Cardiac muscle cell (in vitro differentiated cells and primary cell): ENCODE measurements at regions not wholly inside any gene's neighbourhood (a gene's known extent, or its start where the extent isn't known, plus 50 kb on each side); places are given as distances from the start of the nearest gene placed in this dataset.
A peak's percentile ranks its signal among the peaks of the same experiment; 100 is the strongest.
"Not testable (repeated sequence)": the region's sequence is repeated elsewhere in the genome, so short reads cannot be mapped to it uniquely, and the experiment has no call there.

Experiments used
- DNase-seq, 2 donors: peaks; one replicate each; pipeline versions ENCODE4 v3.0.0 to v3.0.0-alpha.2; 2010 to 2017; ENCODE audit warnings: low read depth in 1 of 2, low spot score in 1 of 2
- H3K27ac ChIP-seq: fragments of 200-600 bp; sonication (generic); 2 replicates; pipeline ENCODE4 v1.5.1; 2016
- H3K27me3 ChIP-seq: fragments of 200-600 bp; sonication (generic); 2 replicates; pipeline ENCODE4 v1.6.0; 2016; ENCODE audit warnings: control low read depth
- H3K36me3 ChIP-seq: fragments of 200-600 bp; sonication (generic); 2 replicates; pipeline ENCODE4 v1.5.1; 2016; ENCODE audit warnings: control low read depth
- H3K4me1 ChIP-seq: fragments of 200-600 bp; sonication (generic); 2 replicates; pipeline ENCODE4 v1.8.1; 2017; ENCODE audit warnings: low read depth, mild to moderate bottlenecking, mixed run types
- H3K4me3 ChIP-seq: fragments of 200-600 bp; sonication (generic); 2 replicates; pipeline ENCODE4 v1.5.1; 2016; ENCODE audit warnings: mild to moderate bottlenecking
- H3K9me3 ChIP-seq: fragments of 200-600 bp; sonication (generic); 2 replicates; pipeline ENCODE4 v1.5.1; 2017; ENCODE audit warnings: low read depth, mild to moderate bottlenecking, control low read depth
- CTCF ChIP-seq: IDR thresholded peaks from 2 replicates; pipeline ENCODE4 v1.5.1; 2012; ENCODE audit warnings: low read depth, mild to moderate bottlenecking, low read length

GRCh38 chr6:27141529-27142015 is 105.9 kb upstream of the PRSS16 start:
- Histone ChIP-seq H3K27ac (no peak overlapping the region), H3K4me1 (peaks cover 24% of the 10 kb centered on the region), H3K9me3 (no peaks in the 10 kb centered on the region), H3K36me3 (no peaks in the 10 kb centered on the region), H3K4me3 (no peak overlapping the region), H3K27me3 (no peaks in the 10 kb centered on the region)
- no peak for TF ChIP-seq CTCF
- no peak for DNase-seq

GRCh38 chr6:27143020-27143388 is 104.5 kb upstream of the PRSS16 start:
- not testable (repeated sequence) for H3K4me3 ChIP-seq

GRCh38 chr6:27143474-27144026 is 104.0 kb upstream of the PRSS16 start:
- no peaks in the 10 kb centered on the region for H3K27me3 ChIP-seq
- H3K4me1 ChIP-seq: peaks cover 20% of the 10 kb centered on the region
- no peak for DNase-seq
- H3K9me3 ChIP-seq: no peaks in the 10 kb centered on the region
- TF ChIP-seq CTCF: no peak
- H3K27ac ChIP-seq: no peak overlapping the region
- H3K36me3 ChIP-seq: no peaks in the 10 kb centered on the region
- H3K4me3 ChIP-seq: no peak overlapping the region

More at GRCh38 chr6:27143020-27143388, 104.5 kb upstream of the PRSS16 start:
- H3K27ac ChIP-seq, H3K9me3 ChIP-seq, H3K27me3 ChIP-seq, H3K36me3 ChIP-seq, DNase-seq: not testable (repeated sequence)
- peaks cover 24% of the 10 kb centered on the region for H3K4me1 ChIP-seq

- Histone ChIP-seq H3K4me3 (peak overlapping the region; percentile 63), H3K36me3 (no peaks in the 10 kb centered on the region), H3K27me3 (no peaks in the 10 kb centered on the region), H3K9me3 (no peaks in the 10 kb centered on the region), H3K4me1 (peaks cover 12% of the 10 kb centered on the region), H3K27ac (peak overlapping the region; percentile 85)
- no peak for TF ChIP-seq CTCF
- no peak for DNase-seq
These were observed 102.8 kb upstream of the PRSS16 start for GRCh38 chr6:27144740-27145079.

GRCh38 chr6:27145731-27146455 is 101.6 kb upstream of the PRSS16 start:
- no peaks in the 10 kb centered on the region for H3K9me3 ChIP-seq
- H3K27ac ChIP-seq: peak overlapping the region; percentile 85
- H3K4me1 ChIP-seq: peaks cover 9% of the 10 kb centered on the region
- DNase-seq: peak; percentile 83 to 94
- peak overlapping the region; percentile 63 for H3K4me3 ChIP-seq
- TF ChIP-seq CTCF: no peak
- H3K36me3 ChIP-seq: no peaks in the 10 kb centered on the region
- H3K27me3 ChIP-seq: no peaks in the 10 kb centered on the region

- not testable (repeated sequence) for H3K27me3 ChIP-seq, H3K36me3 ChIP-seq, H3K4me1 ChIP-seq, H3K9me3 ChIP-seq, DNase-seq
- Histone ChIP-seq H3K27ac (peak overlapping the region; percentile 85), H3K4me3 (peak overlapping the region; percentile 63)
These were observed 101.1 kb upstream of the PRSS16 start for GRCh38 chr6:27146456-27146705.
